ENCODE measurements at regions not wholly inside any gene's neighbourhood (a gene's known extent, or its start where the extent isn't known, plus 50 kb on each side); places are given as distances from the start of the nearest gene placed in this dataset.

- H3K27ac Mint-ChIP-seq = no peak overlapping the region
- H3K9me3 Mint-ChIP-seq = no peaks in the 10 kb centered on the region
- TF ChIP-seq CTCF (IDR thresholded peaks at IDR 0.05) = peak; percentile 92
- no peak overlapping the region for H3K4me3 Mint-ChIP-seq
- peak; percentile 59 for DNase-seq
- no peaks in the 10 kb centered on the region; the same call in 1 of the 2 replicates for H3K27me3 Mint-ChIP-seq (ENCODE audit: insufficient read depth)
- no peaks in the 10 kb centered on the region for H3K4me1 Mint-ChIP-seq (ENCODE audit: low read depth)
- no peaks in the 10 kb centered on the region for H3K36me3 Mint-ChIP-seq (ENCODE audit: low read depth)
These were observed 172.8 kb upstream of the DCN start for GRCh38 chr12:91355150-91356006.

GRCh38 chr12:91353266-91353665 lies 170.6 kb upstream of the DCN start:
- H3K27ac Mint-ChIP-seq = no peak overlapping the region
- no peak overlapping the region for H3K4me3 Mint-ChIP-seq
- no peak for TF ChIP-seq CTCF (IDR thresholded peaks at IDR 0.05)
- H3K4me1 Mint-ChIP-seq (ENCODE audit: low read depth) = no peaks in the 10 kb centered on the region
- H3K27me3 Mint-ChIP-seq (ENCODE audit: insufficient read depth) = no peaks in the 10 kb centered on the region; the same call in 1 of the 2 replicates
- H3K36me3 Mint-ChIP-seq (ENCODE audit: low read depth) = no peaks in the 10 kb centered on the region
- no peaks in the 10 kb centered on the region for H3K9me3 Mint-ChIP-seq
- no peak for DNase-seq

- no peaks in the 10 kb centered on the region; the same call in 1 of the 2 replicates for H3K27me3 Mint-ChIP-seq (ENCODE audit: insufficient read depth)
- no peak overlapping the region for H3K27ac Mint-ChIP-seq
- TF ChIP-seq CTCF (IDR thresholded peaks at IDR 0.05) = no peak
- H3K4me1 Mint-ChIP-seq (ENCODE audit: low read depth) = no peaks in the 10 kb centered on the region
- H3K36me3 Mint-ChIP-seq (ENCODE audit: low read depth) = no peaks in the 10 kb centered on the region
- no peak for DNase-seq
- no peak overlapping the region for H3K4me3 Mint-ChIP-seq
- no peaks in the 10 kb centered on the region for H3K9me3 Mint-ChIP-seq
These were observed 166.9 kb upstream of the DCN start for GRCh38 chr12:91349476-91349875.

GRCh38 chr12:91347481-91348214 lies 165.0 kb upstream of the DCN start:
- no peak for TF ChIP-seq CTCF (IDR thresholded peaks at IDR 0.05)
- Mint-ChIP-seq H3K9me3 (no peaks in the 10 kb centered on the region), H3K4me1 (ENCODE audit: low read depth) (no peaks in the 10 kb centered on the region), H3K27ac (no peak overlapping the region), H3K4me3 (no peak overlapping the region), H3K27me3 (ENCODE audit: insufficient read depth) (no peaks in the 10 kb centered on the region; the same call in 1 of the 2 replicates), H3K36me3 (ENCODE audit: low read depth) (no peaks in the 10 kb centered on the region)
- DNase-seq = no peak

- H3K9me3 Mint-ChIP-seq = no peaks in the 10 kb centered on the region
- H3K27ac Mint-ChIP-seq = no peak overlapping the region
- no peak for TF ChIP-seq CTCF (IDR thresholded peaks at IDR 0.05)
- no peaks in the 10 kb centered on the region for H3K27me3 Mint-ChIP-seq (ENCODE audit: insufficient read depth)
- no peaks in the 10 kb centered on the region for H3K4me1 Mint-ChIP-seq (ENCODE audit: low read depth)
- H3K4me3 Mint-ChIP-seq = no peak overlapping the region
- DNase-seq = no peak
- no peaks in the 10 kb centered on the region for H3K36me3 Mint-ChIP-seq (ENCODE audit: low read depth)
These were observed 164.2 kb upstream of the DCN start for GRCh38 chr12:91346827-91347226.

Data from HFFc6 (cell line).